HL-60 (cell line): ENCODE measurements at regions not wholly inside any gene's neighbourhood (a gene's known extent, or its start where the extent isn't known, plus 50 kb on each side); places are given as distances from the start of the nearest gene placed in this dataset.
A peak's percentile ranks its signal among the peaks of the same experiment; 100 is the strongest.

Source experiments
- GABPA ChIP-seq: IDR thresholded peaks from 2 replicates; pipeline ENCODE4 v1.6.1; 2012; ENCODE audit warnings: low read depth
- POLR2AphosphoS5 ChIP-seq: IDR thresholded peaks from 2 replicates; pipeline ENCODE4 v1.6.1; 2012; ENCODE audit warnings: low read depth
- REST ChIP-seq: IDR thresholded peaks from 2 replicates; pipeline ENCODE4 v1.6.1; 2012; ENCODE audit warnings: low read depth; ENCODE audit not compliant: insufficient replicate concordance
- SPI1 ChIP-seq: IDR thresholded peaks from 2 replicates; pipeline ENCODE4 v1.6.1; 2012; ENCODE audit warnings: low read depth, mild to moderate bottlenecking, borderline replicate concordance
- TF ChIP-seq, protein P1 (sequence below): IDR thresholded peaks from one replicate; pipeline ENCODE4 v1.5.1; 2011; ENCODE audit warnings: low read length, control low read depth, inconsistent platforms; ENCODE audit not compliant: insufficient read depth

DNA sequence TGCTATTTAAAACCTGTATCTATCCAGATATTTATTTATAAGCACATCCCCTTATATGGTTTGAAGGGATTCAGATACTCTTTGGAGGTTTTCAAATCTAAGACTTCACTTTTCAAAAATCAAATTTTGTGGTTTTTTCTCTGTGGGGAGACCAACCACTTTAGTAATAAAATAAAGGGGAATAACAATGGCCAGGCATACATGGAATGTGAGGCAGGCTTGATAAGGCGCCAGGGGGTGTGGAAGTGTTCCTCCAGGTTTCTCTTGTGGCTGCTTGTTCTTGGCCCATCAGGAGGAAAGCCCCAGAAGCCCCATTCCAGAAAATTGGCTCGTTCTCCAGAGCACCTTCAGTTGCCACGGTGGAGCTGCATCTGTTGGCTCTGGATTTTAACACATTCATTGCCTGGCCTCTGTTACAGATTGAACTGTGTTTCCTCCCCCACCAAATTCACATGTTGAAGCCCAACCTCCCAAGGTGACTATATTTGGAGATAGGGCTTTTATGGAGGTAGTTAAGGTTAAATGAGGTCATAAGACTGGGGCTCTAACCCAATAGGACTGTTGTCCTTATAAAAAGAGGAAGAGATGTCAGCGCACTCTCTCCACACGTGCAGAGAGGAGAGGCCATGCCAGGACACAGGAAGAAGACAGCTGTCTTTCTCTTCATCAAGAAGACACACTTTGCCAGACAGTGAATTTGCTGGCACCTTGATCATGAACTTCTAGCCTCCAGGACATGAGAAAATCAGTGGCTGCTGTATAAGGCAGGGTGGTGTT is 195.9 kb downstream of the TMEM38B start:
- TF ChIP-seq, protein P1, sequence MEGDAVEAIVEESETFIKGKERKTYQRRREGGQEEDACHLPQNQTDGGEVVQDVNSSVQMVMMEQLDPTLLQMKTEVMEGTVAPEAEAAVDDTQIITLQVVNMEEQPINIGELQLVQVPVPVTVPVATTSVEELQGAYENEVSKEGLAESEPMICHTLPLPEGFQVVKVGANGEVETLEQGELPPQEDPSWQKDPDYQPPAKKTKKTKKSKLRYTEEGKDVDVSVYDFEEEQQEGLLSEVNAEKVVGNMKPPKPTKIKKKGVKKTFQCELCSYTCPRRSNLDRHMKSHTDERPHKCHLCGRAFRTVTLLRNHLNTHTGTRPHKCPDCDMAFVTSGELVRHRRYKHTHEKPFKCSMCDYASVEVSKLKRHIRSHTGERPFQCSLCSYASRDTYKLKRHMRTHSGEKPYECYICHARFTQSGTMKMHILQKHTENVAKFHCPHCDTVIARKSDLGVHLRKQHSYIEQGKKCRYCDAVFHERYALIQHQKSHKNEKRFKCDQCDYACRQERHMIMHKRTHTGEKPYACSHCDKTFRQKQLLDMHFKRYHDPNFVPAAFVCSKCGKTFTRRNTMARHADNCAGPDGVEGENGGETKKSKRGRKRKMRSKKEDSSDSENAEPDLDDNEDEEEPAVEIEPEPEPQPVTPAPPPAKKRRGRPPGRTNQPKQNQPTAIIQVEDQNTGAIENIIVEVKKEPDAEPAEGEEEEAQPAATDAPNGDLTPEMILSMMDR = no peak
- peak; percentile 71 for TF ChIP-seq POLR2AphosphoS5
- TF ChIP-seq REST = no peak
- no peak for TF ChIP-seq GABPA
- peak; percentile 96 for TF ChIP-seq SPI1
